Endothelial cell of umbilical vein (primary cell): ENCODE measurements at regions not wholly inside any gene's neighbourhood (a gene's known extent, or its start where the extent isn't known, plus 50 kb on each side); places are given as distances from the start of the nearest gene placed in this dataset.

ENCODE experiments used
- BruUV-seq: library from RNA; stranded (reverse); fragments of 400-500 nt; replicated peaks from 2 replicates; lab custom pipeline; 2021; lab: Mats Ljungman, UMichigan
- CTCF ChIA-PET: fragments of 300-600, 350-600 bp; sonication (Branson Sonifier 250); formaldehyde crosslinking; loops from one replicate; lab custom pipeline; 2021; ENCODE audit warnings: antibody characterized with exemption, inconsistent platforms; lab: Charles Lee
- POLR2A ChIA-PET: fragments of 300-600, 350-600 bp; sonication (Branson Sonifier 250); formaldehyde crosslinking; loops from one replicate; lab custom pipeline; 2021; ENCODE audit warnings: antibody characterized with exemption, inconsistent platforms; lab: Charles Lee
- DNase-seq: peaks from one replicate; pipeline ENCODE4 v3.0.0-alpha.2; 2011; ENCODE audit warnings: low read depth, low spot score
- FAIRE-seq: peaks from 2 replicates; lab custom pipeline; 2011; peaks lifted over from hg19 to GRCh38; lab: Jason Lieb, UNC
- H2AFZ ChIP-seq: 2 replicates; pipeline ENCODE4 v1.6.0; 2012; ENCODE audit warnings: low read depth, low read length, control low read depth, inconsistent platforms
- H3K27ac ChIP-seq: 2 replicates; pipeline ENCODE4 v1.5.1; 2011; ENCODE audit warnings: low read depth, mild to moderate bottlenecking, control low read depth, low read length, moderate library complexity; ENCODE audit not compliant: insufficient read depth
- H3K27me3 ChIP-seq, 2 experiments: 2 replicates each; pipeline versions ENCODE4 v1.6.0 to v1.6.1; 2011; ENCODE audit warnings: low read length in 2 of 2, mixed read lengths in 1 of 2; ENCODE audit not compliant: control insufficient read depth in 2 of 2, insufficient read depth in 2 of 2
- H3K36me3 ChIP-seq, 2 experiments: 2 replicates in 1 of 2; 3 replicates in 1 of 2; pipeline ENCODE4 v1.5.1; 2011; ENCODE audit warnings: low read length in 2 of 2, mild to moderate bottlenecking in 1 of 2, moderate library complexity in 1 of 2; ENCODE audit not compliant: control insufficient read depth in 2 of 2, insufficient read depth in 2 of 2; ENCODE audit errors: extremely low read depth in 1 of 2
- H3K4me1 ChIP-seq: 3 replicates; pipeline ENCODE4 v1.5.1; 2011; ENCODE audit warnings: mild to moderate bottlenecking, low read length; ENCODE audit not compliant: control insufficient read depth, insufficient read depth; ENCODE audit errors: extremely low read depth
- H3K4me2 ChIP-seq: 2 replicates; pipeline ENCODE4 v1.6.1; 2011; ENCODE audit warnings: low read length, control low read depth, mixed read lengths; ENCODE audit not compliant: insufficient read depth
- H3K4me3 ChIP-seq, 3 experiments: fragments of 200-600 bp in 1 of 3; sonication (generic), shearing (Covaris generic) in 1 of 3; replicated peaks in 1 of 3; 2 replicates each; pipeline ENCODE4 v1.5.1; 2011 to 2016; ENCODE audit warnings: control low read depth in 3 of 3, low read length in 3 of 3, mild to moderate bottlenecking in 2 of 3, inconsistent platforms in 1 of 3, low read depth in 1 of 3, moderate library complexity in 1 of 3; ENCODE audit not compliant: insufficient read depth in 1 of 3
- H3K79me2 ChIP-seq: 2 replicates; pipeline ENCODE4 v1.6.0; 2012; ENCODE audit warnings: low read length, inconsistent platforms; ENCODE audit not compliant: control insufficient read depth, insufficient read depth
- H3K9ac ChIP-seq: replicated peaks from 2 replicates; pipeline ENCODE3; 2011; ENCODE audit warnings: low read length, control low read depth; ENCODE audit not compliant: insufficient read depth; ENCODE audit errors: extremely low read depth
- H3K9me1 ChIP-seq: replicated peaks from 3 replicates; pipeline ENCODE4 v1.6.0; 2011; ENCODE audit warnings: mild to moderate bottlenecking, low read length; ENCODE audit not compliant: control insufficient read depth, insufficient read depth; ENCODE audit errors: extremely low read depth
- H3K9me3 ChIP-seq: replicated peaks from 2 replicates; pipeline ENCODE4 v1.5.1; 2012; ENCODE audit warnings: low read length, inconsistent platforms; ENCODE audit not compliant: control insufficient read depth, insufficient read depth
- H4K20me1 ChIP-seq: replicated peaks from 2 replicates; pipeline ENCODE3; 2011; ENCODE audit warnings: mild to moderate bottlenecking, low read length; ENCODE audit not compliant: control insufficient read depth, insufficient read depth; ENCODE audit errors: extremely low read depth
- CTCF ChIP-seq, 2 donors: IDR thresholded peaks; 1 replicate in 1 of 2; 2 replicates in 1 of 2; pipeline ENCODE4 v1.5.1; 2011; ENCODE audit warnings: low read length in 2 of 2, mild to moderate bottlenecking in 2 of 2, moderate library complexity in 2 of 2, control low read depth in 1 of 2, inconsistent platforms in 1 of 2, low read depth in 1 of 2; ENCODE audit not compliant: insufficient read depth in 1 of 2; ENCODE audit errors: extremely low read depth in 1 of 2
- EZH2 ChIP-seq: IDR thresholded peaks from 2 replicates; pipeline ENCODE4 v1.6.1; 2012; ENCODE audit warnings: borderline replicate concordance, low read depth, mild to moderate bottlenecking, moderate library complexity, low read length, inconsistent platforms; ENCODE audit not compliant: severe bottlenecking
- GATA2 ChIP-seq: IDR thresholded peaks from 2 replicates; pipeline ENCODE4 v1.7.0; 2011; ENCODE audit warnings: low read depth, mild to moderate bottlenecking, moderate library complexity, mixed read lengths, low read length; ENCODE audit not compliant: insufficient read length, insufficient read depth
- JUN ChIP-seq: IDR thresholded peaks from 2 replicates; pipeline ENCODE4 v1.6.1; 2011; ENCODE audit warnings: borderline replicate concordance, low read depth; ENCODE audit not compliant: insufficient read length, insufficient read depth
- MAX ChIP-seq: IDR thresholded peaks from 2 replicates; pipeline ENCODE4 v1.6.1; 2011; ENCODE audit not compliant: insufficient read depth, insufficient read length
- MYC ChIP-seq: IDR thresholded peaks from one replicate; pipeline ENCODE4 v1.6.1; 2011; ENCODE audit warnings: mild to moderate bottlenecking, low read depth, low read length
- POLR2AphosphoS5 ChIP-seq: IDR thresholded peaks from 2 replicates; pipeline ENCODE4 v1.6.1; 2012; ENCODE audit warnings: low read depth, mild to moderate bottlenecking, control low read depth, low read length, moderate library complexity; ENCODE audit not compliant: insufficient read depth
- dilution Hi-C: fragments of 300-500 bp; cut with MboI; formaldehyde crosslinking; loops from one replicate; pipeline ENCODE4 v1.15.0; 2019; ENCODE audit warnings: low sequenced_read_pairs; ENCODE audit not compliant: extremely low pct_ligation_motif_present
- intact Hi-C: fragments of 100-400 bp; cut with micrococcal nuclease; formaldehyde crosslinking; loops from one replicate; pipeline ENCODE4 v1.10.0; 2022

GRCh38 chr3:148230473-148230872 lies 467.2 kb upstream of the AGTR1 start:
- TF ChIP-seq EZH2 (no peak), MYC (no peak), MAX (no peak), CTCF (IDR thresholded peaks at IDR 0.05; ENCODE audit: extremely low read depth in 1 of 2, insufficient read depth in 1 of 2, low read depth in 1 of 2, low read length in 2 of 2) (no peak), GATA2 (no peak)
- H2AFZ ChIP-seq = no peak overlapping the region
- H3K27ac ChIP-seq = no peak overlapping the region
- no peaks in the 10 kb centered on the region for H3K9me1 ChIP-seq
- ChIA-PET POLR2A (no interaction called here), CTCF (no interaction called here)
- no peaks in the 10 kb centered on the region for H4K20me1 ChIP-seq
- H3K4me2 ChIP-seq = no peak overlapping the region
- H3K9ac ChIP-seq = no peak overlapping the region
- no peaks in the 10 kb centered on the region for H3K9me3 ChIP-seq
- BruUV-seq = no TSS peak
- intact Hi-C loops = no loop called here
- dilution Hi-C loops = no loop called here
- H3K27me3 ChIP-seq = no peaks in the 10 kb centered on the region
- no peaks in the 10 kb centered on the region for H3K4me1 ChIP-seq
- no peaks in the 10 kb centered on the region for H3K36me3 ChIP-seq
- FAIRE-seq (no peak), DNase-seq (no peak)
- no peak overlapping the region for H3K4me3 ChIP-seq
- H3K79me2 ChIP-seq = no peaks in the 10 kb centered on the region

- CTCF ChIA-PET = interaction anchor here (0.5 kb wide), 1 partner anchor 862 kb away, joined by 3 read pairs; no protein-coding TSS in a partner anchor
- intact Hi-C loops (no loop called here), dilution Hi-C loops (no loop called here)
- no peak overlapping the region for H3K27ac ChIP-seq
- H3K9me1 ChIP-seq = no peaks in the 10 kb centered on the region
- H3K4me3 ChIP-seq = no peak overlapping the region
- H3K4me1 ChIP-seq = no peaks in the 10 kb centered on the region
- no peak overlapping the region for H3K4me2 ChIP-seq
- no peak for TF ChIP-seq MAX
- no peak for TF ChIP-seq JUN
- no peak for TF ChIP-seq GATA2
- TF ChIP-seq CTCF (IDR thresholded peaks at IDR 0.05; ENCODE audit: extremely low read depth in 1 of 2, insufficient read depth in 1 of 2, low read depth in 1 of 2, low read length in 2 of 2) = no peak
- no peak for TF ChIP-seq POLR2AphosphoS5
- H3K79me2 ChIP-seq = no peaks in the 10 kb centered on the region
- DNase-seq = no peak
- POLR2A ChIA-PET = no interaction called here
- no TSS peak for BruUV-seq
- no peaks in the 10 kb centered on the region for H3K36me3 ChIP-seq
- H3K9ac ChIP-seq = no peak overlapping the region
- FAIRE-seq = no peak
- H4K20me1 ChIP-seq = no peaks in the 10 kb centered on the region
- H3K27me3 ChIP-seq = no peaks in the 10 kb centered on the region
- H2AFZ ChIP-seq = no peak overlapping the region
- H3K9me3 ChIP-seq = no peaks in the 10 kb centered on the region
Observed at GRCh38 chr3:148232389-148232788, 465.3 kb upstream of the AGTR1 start.
